ENCODE measurements at regions not wholly inside any gene's neighbourhood (a gene's known extent, or its start where the extent isn't known, plus 50 kb on each side); places are given as distances from the start of the nearest gene placed in this dataset.

- Histone ChIP-seq H3K36me3 (ENCODE audit: control insufficient read depth in 2 of 2, extremely low read depth in 1 of 2, insufficient read depth in 2 of 2, low read length in 2 of 2) (no peaks in the 10 kb centered on the region), H3K27me3 (ENCODE audit: control insufficient read depth, extremely low read depth, insufficient read depth, low read length) (peaks cover 33% of the 10 kb centered on the region), H3K4me2 (ENCODE audit: control insufficient read depth, extremely low read depth, insufficient read depth, low read depth, low read length) (no peak overlapping the region), H3K9ac (ENCODE audit: control insufficient read depth, extremely low read depth, insufficient read depth, low read length) (no peak overlapping the region), H3K4me1 (ENCODE audit: control insufficient read depth, extremely low read depth, insufficient read depth, low read length) (no peaks in the 10 kb centered on the region), H3K27ac (ENCODE audit: control insufficient read depth, insufficient read depth, low read length) (no peak overlapping the region), H3K4me3 (ENCODE audit: control insufficient read depth in 2 of 3, extremely low read depth in 1 of 3, insufficient read depth in 2 of 3, low read depth in 1 of 3, low read length in 3 of 3) (no peak overlapping the region), H4K20me1 (ENCODE audit: control insufficient read depth, extremely low read depth, insufficient read depth, low read length) (no peaks in the 10 kb centered on the region), H3K9me1 (ENCODE audit: control insufficient read depth, extremely low read depth, insufficient read depth, low read length) (no peaks in the 10 kb centered on the region), H3K79me2 (ENCODE audit: control insufficient read depth, insufficient read depth, low read length) (no peaks in the 10 kb centered on the region), H3K9me3 (ENCODE audit: control insufficient read depth, low read depth, low read length) (no peaks in the 10 kb centered on the region), H2AFZ (ENCODE audit: control insufficient read depth, low read length) (no peak overlapping the region)
- dilution Hi-C loops (cut with MboI; ENCODE audit: extremely low pct_ligation_motif_present, low sequenced_read_pairs), result no loop called here
- DNase-seq (ENCODE audit: low read depth, low spot score) (no peak), FAIRE-seq (no peak)
- TF ChIP-seq CTCF (optimal IDR thresholded peaks at IDR 0.05 in 1 of 3, IDR thresholded peaks at IDR 0.05 in 1 of 3, conservative IDR thresholded peaks at IDR 0.05 in 1 of 3; ENCODE audit: extremely low read depth in 1 of 3, insufficient read depth in 2 of 3, low read length in 3 of 3), result no peak
- no peak for TF ChIP-seq EZH2 (IDR thresholded peaks at IDR 0.05; ENCODE audit: low read length)
Measured at GRCh38 chr15:69608661-69609060, 156.0 kb downstream of the RPLP1 start.

GRCh38 chr15:69609176-69609575 lies 156.6 kb downstream of the RPLP1 start:
- dilution Hi-C loops (cut with MboI; ENCODE audit: extremely low pct_ligation_motif_present, low sequenced_read_pairs), result no loop called here
- Histone ChIP-seq H2AFZ (ENCODE audit: control insufficient read depth, low read length) (no peak overlapping the region), H3K79me2 (ENCODE audit: control insufficient read depth, insufficient read depth, low read length) (no peaks in the 10 kb centered on the region), H3K27ac (ENCODE audit: control insufficient read depth, insufficient read depth, low read length) (no peak overlapping the region), H3K4me2 (ENCODE audit: control insufficient read depth, extremely low read depth, insufficient read depth, low read depth, low read length) (no peak overlapping the region), H3K4me3 (ENCODE audit: control insufficient read depth in 2 of 3, extremely low read depth in 1 of 3, insufficient read depth in 2 of 3, low read depth in 1 of 3, low read length in 3 of 3) (no peak overlapping the region), H4K20me1 (ENCODE audit: control insufficient read depth, extremely low read depth, insufficient read depth, low read length) (no peaks in the 10 kb centered on the region), H3K9me1 (ENCODE audit: control insufficient read depth, extremely low read depth, insufficient read depth, low read length) (no peaks in the 10 kb centered on the region), H3K9ac (ENCODE audit: control insufficient read depth, extremely low read depth, insufficient read depth, low read length) (no peak overlapping the region), H3K36me3 (ENCODE audit: control insufficient read depth in 2 of 2, extremely low read depth in 1 of 2, insufficient read depth in 2 of 2, low read length in 2 of 2) (no peaks in the 10 kb centered on the region), H3K4me1 (ENCODE audit: control insufficient read depth, extremely low read depth, insufficient read depth, low read length) (no peaks in the 10 kb centered on the region), H3K9me3 (ENCODE audit: control insufficient read depth, low read depth, low read length) (no peaks in the 10 kb centered on the region), H3K27me3 (ENCODE audit: control insufficient read depth, extremely low read depth, insufficient read depth, low read length) (peaks cover 31% of the 10 kb centered on the region)
- TF ChIP-seq EZH2 (IDR thresholded peaks at IDR 0.05; ENCODE audit: low read length) (no peak), CTCF (optimal IDR thresholded peaks at IDR 0.05 in 1 of 3, IDR thresholded peaks at IDR 0.05 in 1 of 3, conservative IDR thresholded peaks at IDR 0.05 in 1 of 3; ENCODE audit: extremely low read depth in 1 of 3, insufficient read depth in 2 of 3, low read length in 3 of 3) (no peak)
- no peak for FAIRE-seq
- no peak for DNase-seq (ENCODE audit: low read depth, low spot score)

Measured in keratinocyte (primary cell).